ENCODE measurements at regions not wholly inside any gene's neighbourhood (a gene's known extent, or its start where the extent isn't known, plus 50 kb on each side); places are given as distances from the start of the nearest gene placed in this dataset.

- TF ChIP-seq TCF7L2 (IDR thresholded peaks at IDR 0.05; ENCODE audit: borderline replicate concordance, low read depth, low read length) (no peak), ZNF792 (tag by site-specific recombination; IDR thresholded peaks at IDR 0.05) (no peak), RBAK (tag by site-specific recombination; IDR thresholded peaks at IDR 0.05) (no peak), REST (tag by site-specific recombination; IDR thresholded peaks at IDR 0.05) (no peak), ZNF548 (tag by site-specific recombination; IDR thresholded peaks at IDR 0.05) (no peak), ZNF639 (tag by site-specific recombination; IDR thresholded peaks at IDR 0.05) (no peak), MYNN (tag by site-specific recombination; IDR thresholded peaks at IDR 0.05; ENCODE audit: borderline replicate concordance) (no peak), ZNF670 (tag by site-specific recombination; IDR thresholded peaks at IDR 0.05; ENCODE audit: low read depth) (no peak)
- TF ChIP-seq, protein P1, sequence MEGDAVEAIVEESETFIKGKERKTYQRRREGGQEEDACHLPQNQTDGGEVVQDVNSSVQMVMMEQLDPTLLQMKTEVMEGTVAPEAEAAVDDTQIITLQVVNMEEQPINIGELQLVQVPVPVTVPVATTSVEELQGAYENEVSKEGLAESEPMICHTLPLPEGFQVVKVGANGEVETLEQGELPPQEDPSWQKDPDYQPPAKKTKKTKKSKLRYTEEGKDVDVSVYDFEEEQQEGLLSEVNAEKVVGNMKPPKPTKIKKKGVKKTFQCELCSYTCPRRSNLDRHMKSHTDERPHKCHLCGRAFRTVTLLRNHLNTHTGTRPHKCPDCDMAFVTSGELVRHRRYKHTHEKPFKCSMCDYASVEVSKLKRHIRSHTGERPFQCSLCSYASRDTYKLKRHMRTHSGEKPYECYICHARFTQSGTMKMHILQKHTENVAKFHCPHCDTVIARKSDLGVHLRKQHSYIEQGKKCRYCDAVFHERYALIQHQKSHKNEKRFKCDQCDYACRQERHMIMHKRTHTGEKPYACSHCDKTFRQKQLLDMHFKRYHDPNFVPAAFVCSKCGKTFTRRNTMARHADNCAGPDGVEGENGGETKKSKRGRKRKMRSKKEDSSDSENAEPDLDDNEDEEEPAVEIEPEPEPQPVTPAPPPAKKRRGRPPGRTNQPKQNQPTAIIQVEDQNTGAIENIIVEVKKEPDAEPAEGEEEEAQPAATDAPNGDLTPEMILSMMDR (tag by site-specific recombination; IDR thresholded peaks at IDR 0.05): no peak
- TF ChIP-seq, protein P2, sequence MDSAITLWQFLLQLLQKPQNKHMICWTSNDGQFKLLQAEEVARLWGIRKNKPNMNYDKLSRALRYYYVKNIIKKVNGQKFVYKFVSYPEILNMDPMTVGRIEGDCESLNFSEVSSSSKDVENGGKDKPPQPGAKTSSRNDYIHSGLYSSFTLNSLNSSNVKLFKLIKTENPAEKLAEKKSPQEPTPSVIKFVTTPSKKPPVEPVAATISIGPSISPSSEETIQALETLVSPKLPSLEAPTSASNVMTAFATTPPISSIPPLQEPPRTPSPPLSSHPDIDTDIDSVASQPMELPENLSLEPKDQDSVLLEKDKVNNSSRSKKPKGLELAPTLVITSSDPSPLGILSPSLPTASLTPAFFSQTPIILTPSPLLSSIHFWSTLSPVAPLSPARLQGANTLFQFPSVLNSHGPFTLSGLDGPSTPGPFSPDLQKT (IDR thresholded peaks at IDR 0.05; ENCODE audit: borderline replicate concordance, low read depth, low read length): no peak
- TF ChIP-seq, protein P3, sequence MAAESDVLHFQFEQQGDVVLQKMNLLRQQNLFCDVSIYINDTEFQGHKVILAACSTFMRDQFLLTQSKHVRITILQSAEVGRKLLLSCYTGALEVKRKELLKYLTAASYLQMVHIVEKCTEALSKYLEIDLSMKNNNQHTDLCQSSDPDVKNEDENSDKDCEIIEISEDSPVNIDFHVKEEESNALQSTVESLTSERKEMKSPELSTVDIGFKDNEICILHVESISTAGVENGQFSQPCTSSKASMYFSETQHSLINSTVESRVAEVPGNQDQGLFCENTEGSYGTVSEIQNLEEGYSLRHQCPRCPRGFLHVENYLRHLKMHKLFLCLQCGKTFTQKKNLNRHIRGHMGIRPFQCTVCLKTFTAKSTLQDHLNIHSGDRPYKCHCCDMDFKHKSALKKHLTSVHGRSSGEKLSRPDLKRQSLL (tag by site-specific recombination; IDR thresholded peaks at IDR 0.05): no peak
These were observed 276.8 kb downstream of the FBXW7 start for GRCh38 chr4:152258804-152259708.
